ENCODE measurements at regions not wholly inside any gene's neighbourhood (a gene's known extent, or its start where the extent isn't known, plus 50 kb on each side); places are given as distances from the start of the nearest gene placed in this dataset.

GRCh38 chr2:3982160-3982559 lies 278.8 kb downstream of the DCDC2C start:
- Histone ChIP-seq H3K27ac (ENCODE audit: extremely low read length, insufficient read depth, low read length) (no peak overlapping the region), H3K9ac (ENCODE audit: insufficient read depth, low read depth, low read length) (no peak overlapping the region), H3K4me2 (ENCODE audit: low read depth, low read length) (no peak overlapping the region), H3K79me2 (ENCODE audit: insufficient read depth, low read length) (no peaks in the 10 kb centered on the region), H3K9me3 (ENCODE audit: low read length) (no peaks in the 10 kb centered on the region), H3K27me3 (ENCODE audit: control insufficient read depth in 1 of 2, insufficient read depth in 2 of 2, low read length in 2 of 2) (peaks cover 0 to 7% of the 10 kb centered on the region in 2 experiments; a peak in 2 of 5 replicates), H3K4me1 (ENCODE audit: insufficient read depth, low read length) (no peaks in the 10 kb centered on the region), H3K36me3 (replicated peaks in 1 of 2; ENCODE audit: control insufficient read depth in 1 of 2, insufficient read depth in 2 of 2, low read length in 2 of 2) (no peaks in the 10 kb centered on the region), H2AFZ (ENCODE audit: low read length) (no peak overlapping the region), H4K20me1 (ENCODE audit: insufficient read depth, low read length) (no peaks in the 10 kb centered on the region), H3K4me3 (replicated peaks in 1 of 3; ENCODE audit: insufficient read depth in 1 of 3, low read depth in 2 of 3, low read length in 3 of 3) (no peak overlapping the region)
- no TSS peak for BruUV-seq (replicated peaks)
- 3% methylated on average over 2 of the region's 2 CpGs for WGBS (ENCODE audit: low lambda C conversion rate)
- TF ChIP-seq CEBPB (IDR thresholded peaks at IDR 0.05; ENCODE audit: borderline replicate concordance, low read depth, low read length) (0 out of 2 replicates have a peak, but pooled peaks have one; percentile 33), MAFF (IDR thresholded peaks at IDR 0.05; ENCODE audit: low read depth, low read length) (peak; percentile 75), MAFK (conservative IDR thresholded peaks at IDR 0.05 in 1 of 2, IDR thresholded peaks at IDR 0.05 in 1 of 2; ENCODE audit: low read length in 2 of 2) (peak; percentile 73 to 81; a peak in 3 of 4 replicates), SPEN (CRISPR knock-in tag; IDR thresholded peaks at IDR 0.05; ENCODE audit: low read depth) (no peak)
- intact Hi-C loops (cut with micrococcal nuclease; ENCODE audit: unreplicated experiment): no loop called here
- ChIA-PET CTCF (ENCODE audit: low intra/inter-chr PET ratio, low total read pairs) (no interaction called here), POLR2A (no interaction called here)
- no peak for DNase-seq (ENCODE audit: low spot score)
- no peak for ATAC-seq
- FAIRE-seq: no peak
- in situ Hi-C loops (cut with HindIII; ENCODE audit: extremely low pct_ligation_motif_present, low pct_unique_long_range_greater_than_20kb): no loop called here

- H3K4me3 ChIP-seq (replicated peaks in 1 of 3; ENCODE audit: insufficient read depth in 1 of 3, low read depth in 2 of 3, low read length in 3 of 3): no peak overlapping the region
- ATAC-seq (no peak), FAIRE-seq (no peak), DNase-seq (ENCODE audit: low spot score) (no peak)
- peaks cover 14% of the 10 kb centered on the region for H3K9me3 ChIP-seq (ENCODE audit: low read length)
- no TSS peak for BruUV-seq (replicated peaks)
- in situ Hi-C loops (cut with HindIII; ENCODE audit: extremely low pct_ligation_motif_present, low pct_unique_long_range_greater_than_20kb): no loop called here
- ChIA-PET CTCF (ENCODE audit: low intra/inter-chr PET ratio, low total read pairs) (no interaction called here), POLR2A (no interaction called here)
- H2AFZ ChIP-seq (ENCODE audit: low read length): no peak overlapping the region
- intact Hi-C loops (cut with micrococcal nuclease; ENCODE audit: unreplicated experiment): no loop called here
- H3K27ac ChIP-seq (ENCODE audit: extremely low read length, insufficient read depth, low read length): no peak overlapping the region
- H3K4me1 ChIP-seq (ENCODE audit: insufficient read depth, low read length): no peaks in the 10 kb centered on the region
- H3K9ac ChIP-seq (ENCODE audit: insufficient read depth, low read depth, low read length): no peak overlapping the region
- no peaks in the 10 kb centered on the region for H3K79me2 ChIP-seq (ENCODE audit: insufficient read depth, low read length)
- no peak overlapping the region for H3K4me2 ChIP-seq (ENCODE audit: low read depth, low read length)
- WGBS (ENCODE audit: low lambda C conversion rate): 3% methylated on average over 6 of the region's 6 CpGs
- H3K27me3 ChIP-seq (ENCODE audit: control insufficient read depth in 1 of 2, insufficient read depth in 2 of 2, low read length in 2 of 2): peaks cover 0 to 7% of the 10 kb centered on the region in 2 experiments; a peak in 2 of 5 replicates
- no peaks in the 10 kb centered on the region for H3K36me3 ChIP-seq (replicated peaks in 1 of 2; ENCODE audit: control insufficient read depth in 1 of 2, insufficient read depth in 2 of 2, low read length in 2 of 2)
- no peaks in the 10 kb centered on the region for H4K20me1 ChIP-seq (ENCODE audit: insufficient read depth, low read length)
- TF ChIP-seq, protein P1, sequence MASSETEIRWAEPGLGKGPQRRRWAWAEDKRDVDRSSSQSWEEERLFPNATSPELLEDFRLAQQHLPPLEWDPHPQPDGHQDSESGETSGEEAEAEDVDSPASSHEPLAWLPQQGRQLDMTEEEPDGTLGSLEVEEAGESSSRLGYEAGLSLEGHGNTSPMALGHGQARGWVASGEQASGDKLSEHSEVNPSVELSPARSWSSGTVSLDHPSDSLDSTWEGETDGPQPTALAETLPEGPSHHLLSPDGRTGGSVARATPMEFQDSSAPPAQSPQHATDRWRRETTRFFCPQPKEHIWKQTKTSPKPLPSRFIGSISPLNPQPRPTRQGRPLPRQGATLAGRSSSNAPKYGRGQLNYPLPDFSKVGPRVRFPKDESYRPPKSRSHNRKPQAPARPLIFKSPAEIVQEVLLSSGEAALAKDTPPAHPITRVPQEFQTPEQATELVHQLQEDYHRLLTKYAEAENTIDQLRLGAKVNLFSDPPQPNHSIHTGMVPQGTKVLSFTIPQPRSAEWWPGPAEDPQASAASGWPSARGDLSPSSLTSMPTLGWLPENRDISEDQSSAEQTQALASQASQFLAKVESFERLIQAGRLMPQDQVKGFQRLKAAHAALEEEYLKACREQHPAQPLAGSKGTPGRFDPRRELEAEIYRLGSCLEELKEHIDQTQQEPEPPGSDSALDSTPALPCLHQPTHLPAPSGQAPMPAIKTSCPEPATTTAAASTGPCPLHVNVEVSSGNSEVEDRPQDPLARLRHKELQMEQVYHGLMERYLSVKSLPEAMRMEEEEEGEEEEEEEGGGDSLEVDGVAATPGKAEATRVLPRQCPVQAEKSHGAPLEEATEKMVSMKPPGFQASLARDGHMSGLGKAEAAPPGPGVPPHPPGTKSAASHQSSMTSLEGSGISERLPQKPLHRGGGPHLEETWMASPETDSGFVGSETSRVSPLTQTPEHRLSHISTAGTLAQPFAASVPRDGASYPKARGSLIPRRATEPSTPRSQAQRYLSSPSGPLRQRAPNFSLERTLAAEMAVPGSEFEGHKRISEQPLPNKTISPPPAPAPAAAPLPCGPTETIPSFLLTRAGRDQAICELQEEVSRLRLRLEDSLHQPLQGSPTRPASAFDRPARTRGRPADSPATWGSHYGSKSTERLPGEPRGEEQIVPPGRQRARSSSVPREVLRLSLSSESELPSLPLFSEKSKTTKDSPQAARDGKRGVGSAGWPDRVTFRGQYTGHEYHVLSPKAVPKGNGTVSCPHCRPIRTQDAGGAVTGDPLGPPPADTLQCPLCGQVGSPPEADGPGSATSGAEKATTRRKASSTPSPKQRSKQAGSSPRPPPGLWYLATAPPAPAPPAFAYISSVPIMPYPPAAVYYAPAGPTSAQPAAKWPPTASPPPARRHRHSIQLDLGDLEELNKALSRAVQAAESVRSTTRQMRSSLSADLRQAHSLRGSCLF (CRISPR knock-in tag; IDR thresholded peaks at IDR 0.05; ENCODE audit: borderline replicate concordance): no peak
- no peak for TF ChIP-seq BRF2 (CRISPR knock-in tag; IDR thresholded peaks at IDR 0.05)
- TF ChIP-seq RELA (CRISPR knock-in tag; IDR thresholded peaks at IDR 0.05): no peak
- TF ChIP-seq CREM (IDR thresholded peaks at IDR 0.05): no peak
- TF ChIP-seq CREM (CRISPR knock-in tag; IDR thresholded peaks at IDR 0.05): no peak
- TF ChIP-seq BHLHE40 (IDR thresholded peaks at IDR 0.05; ENCODE audit: low read length): no peak
Observed at GRCh38 chr2:3986063-3986462, 282.7 kb downstream of the DCDC2C start.
